Choroid plexus epithelial cell (primary cell): ENCODE measurements at regions not wholly inside any gene's neighbourhood (a gene's known extent, or its start where the extent isn't known, plus 50 kb on each side); places are given as distances from the start of the nearest gene placed in this dataset.

Experiments used
- DNase-seq: peaks from one replicate; pipeline ENCODE4 v3.0.0-alpha.2; 2010; ENCODE audit warnings: low read depth
- H3K4me3 ChIP-seq: 2 replicates; pipeline ENCODE4 v1.5.1; 2011; ENCODE audit warnings: low read depth, mild to moderate bottlenecking, control low read depth, low read length, moderate library complexity
- CTCF ChIP-seq: conservative IDR thresholded peaks from 2 replicates; pipeline ENCODE4 v1.5.1; 2011; ENCODE audit warnings: low read depth, mild to moderate bottlenecking, control low read depth, inconsistent platforms, low read length, moderate library complexity

- TF ChIP-seq CTCF: no peak
- no peak for DNase-seq
- no peak overlapping the region for H3K4me3 ChIP-seq
Observed at GRCh38 chr6:113144117-113144516, 713.0 kb upstream of the MARCKS start.

GRCh38 chr6:113146878-113147277 lies 710.3 kb upstream of the MARCKS start:
- no peak for DNase-seq
- no peak for TF ChIP-seq CTCF

GRCh38 chr6:113147544-113147943 lies 709.6 kb upstream of the MARCKS start:
- no peak overlapping the region for H3K4me3 ChIP-seq
- no peak for TF ChIP-seq CTCF
- peak; percentile 22 for DNase-seq

More at GRCh38 chr6:113146878-113147277, 710.3 kb upstream of the MARCKS start:
- no peak overlapping the region for H3K4me3 ChIP-seq

- TF ChIP-seq CTCF: no peak
- DNase-seq: peak; percentile 15
- H3K4me3 ChIP-seq: no peak overlapping the region
Observed at GRCh38 chr6:113148566-113148965, 708.6 kb upstream of the MARCKS start.

- no peak for TF ChIP-seq CTCF
- H3K4me3 ChIP-seq: no peak overlapping the region
- no peak for DNase-seq
Observed at GRCh38 chr6:113149511-113149910, 707.6 kb upstream of the MARCKS start.

- no peak for DNase-seq
- TF ChIP-seq CTCF: no peak
- no peak overlapping the region for H3K4me3 ChIP-seq
Observed at GRCh38 chr6:113160306-113161017, 696.7 kb upstream of the MARCKS start.

GRCh38 chr6:113161018-113161315 lies 696.2 kb upstream of the MARCKS start:
- no peak for DNase-seq
- TF ChIP-seq CTCF: no peak

More at GRCh38 chr6:113161018-113161315, 696.2 kb upstream of the MARCKS start:
- no peak overlapping the region for H3K4me3 ChIP-seq
